HCT116 (cell line): ENCODE measurements at regions not wholly inside any gene's neighbourhood (a gene's known extent, or its start where the extent isn't known, plus 50 kb on each side); places are given as distances from the start of the nearest gene placed in this dataset.

Source experiments
- ATAC-seq: fragments of 200-7000 bp; cut with Tn5 transposase; 2 replicates; pipeline ENCODE4 v1.9.1; 2020; ENCODE audit warnings: mild to moderate bottlenecking, moderate library complexity
- BruUV-seq: library from RNA; stranded (reverse); fragments of 400-500 nt; replicated peaks from 2 replicates; lab custom pipeline; 2021; lab: Mats Ljungman, UMichigan
- CTCF ChIA-PET: fragments of 300-600 bp; sonication (Branson Sonifier 250); formaldehyde crosslinking; loops from one replicate; lab custom pipeline; 2021; ENCODE audit warnings: antibody characterized with exemption; lab: Charles Lee
- POLR2A ChIA-PET: fragments of 300-600, 350-600 bp; sonication (Branson Sonifier 250); formaldehyde crosslinking; loops from one replicate; lab custom pipeline; 2021; ENCODE audit warnings: antibody characterized with exemption; lab: Charles Lee
- RAD21 ChIA-PET, 2 experiments: fragments of 300-600 bp; sonication (Branson Sonifier 250); formaldehyde crosslinking; loops; one replicate each; lab custom pipeline; 2023; ENCODE audit warnings: low total read pairs in 2 of 2; ENCODE audit not compliant: uncharacterized antibody in 2 of 2, unreplicated experiment in 2 of 2, low non-redundant PET in 1 of 2; lab: Charles Lee
- DNase-seq: peaks from one replicate; pipeline ENCODE4 v3.0.0-alpha.2; 2010; ENCODE audit warnings: low read depth, low spot score
- H2AFZ ChIP-seq: fragments of 200-600 bp; shearing (Covaris generic), sonication (generic); 2 replicates; pipeline ENCODE4 v1.6.1; 2017; ENCODE audit warnings: low read depth, mixed run types, mixed read lengths, antibody characterized with exemption, low read length; ENCODE audit not compliant: poor library complexity, severe bottlenecking
- H3K27ac ChIP-seq: 2 replicates; pipeline ENCODE4 v1.5.1; 2012; ENCODE audit warnings: low read depth, low read length
- H3K27me3 ChIP-seq: fragments of 200-600 bp; sonication (generic); 2 replicates; pipeline ENCODE4 v1.6.1; 2016; ENCODE audit warnings: mixed run types, low read length, mixed read lengths; ENCODE audit not compliant: insufficient read depth
- H3K36me3 ChIP-seq, 2 experiments: fragments of 200-500 bp in 1 of 2; fragments of 200-600 bp in 1 of 2; sonication (Bioruptor generic) in 1 of 2; sonication (generic) in 1 of 2; 2 replicates each; pipeline versions ENCODE4 v1.5.1 to v1.6.1; 2014 to 2016; ENCODE audit warnings: low read length in 2 of 2, inconsistent platforms in 1 of 2, mixed read lengths in 1 of 2, mixed run types in 1 of 2; ENCODE audit not compliant: insufficient read depth in 2 of 2, control insufficient read depth in 1 of 2
- H3K4me1 ChIP-seq, 2 experiments: fragments of 200-600 bp in 1 of 2; sonication (generic) in 1 of 2; 2 replicates each; pipeline versions ENCODE4 v1.5.1 to v1.6.1; 2012 to 2017; ENCODE audit warnings: low read length in 2 of 2, inconsistent platforms in 1 of 2, mild to moderate bottlenecking in 1 of 2, mixed read lengths in 1 of 2, mixed run types in 1 of 2, moderate library complexity in 1 of 2; ENCODE audit not compliant: insufficient read depth in 2 of 2, control insufficient read depth in 1 of 2
- H3K4me2 ChIP-seq: fragments of 200-600 bp; sonication (generic); 2 replicates; pipeline ENCODE4 v1.6.1; 2017; ENCODE audit warnings: mixed run types, low read length, mixed read lengths
- H3K4me3 ChIP-seq, 2 experiments: fragments of 200-600 bp in 1 of 2; sonication (generic) in 1 of 2; replicated peaks in 1 of 2; 2 replicates each; pipeline ENCODE4 v1.5.1; 2011 to 2016; ENCODE audit warnings: low read length in 2 of 2, control low read depth in 1 of 2, low read depth in 1 of 2, mild to moderate bottlenecking in 1 of 2, mixed read lengths in 1 of 2, mixed run types in 1 of 2
- H3K79me2 ChIP-seq: fragments of 200-600 bp; sonication (generic); 2 replicates; pipeline ENCODE4 v1.6.1; 2017; ENCODE audit warnings: mild to moderate bottlenecking, mixed run types, low read length, moderate library complexity, mixed read lengths; ENCODE audit not compliant: insufficient read depth
- H3K9ac ChIP-seq: fragments of 200-600 bp; sonication (generic); 2 replicates; pipeline ENCODE4 v1.6.1; 2016; ENCODE audit warnings: low read length, mixed read lengths
- H3K9me2 ChIP-seq: fragments of 200-600 bp; sonication (generic), shearing (Covaris generic); 2 replicates; pipeline ENCODE4 v1.6.1; 2017; ENCODE audit warnings: mixed run types, mild to moderate bottlenecking, moderate library complexity; ENCODE audit not compliant: insufficient read depth
- H3K9me3 ChIP-seq, 2 experiments: fragments of 200-500 bp in 1 of 2; fragments of 200-600 bp in 1 of 2; sonication (Bioruptor generic) in 1 of 2; sonication (generic) in 1 of 2; 2 replicates each; pipeline ENCODE4 v1.6.1; 2014 to 2017; ENCODE audit warnings: low read length in 2 of 2, mixed read lengths in 2 of 2, inconsistent platforms in 1 of 2, low read depth in 1 of 2, mild to moderate bottlenecking in 1 of 2, mixed run types in 1 of 2, moderate library complexity in 1 of 2; ENCODE audit not compliant: control insufficient read depth in 1 of 2, insufficient read depth in 1 of 2
- H4K20me1 ChIP-seq: fragments of 200-600 bp; sonication (generic), shearing (Covaris generic); 2 replicates; pipeline ENCODE4 v1.6.1; 2017; ENCODE audit warnings: mixed run types, mild to moderate bottlenecking, moderate library complexity; ENCODE audit not compliant: insufficient read depth
- ATF3 ChIP-seq: IDR thresholded peaks from 2 replicates; pipeline ENCODE4 v1.6.1; 2012
- CEBPB ChIP-seq: IDR thresholded peaks from 2 replicates; pipeline ENCODE4 v1.6.1; 2012; ENCODE audit warnings: low read depth
- EGR1 ChIP-seq: IDR thresholded peaks from 2 replicates; pipeline ENCODE4 v1.6.1; 2012; ENCODE audit warnings: low read depth
- ELF1 ChIP-seq: IDR thresholded peaks from 2 replicates; pipeline ENCODE4 v1.6.1; 2012; ENCODE audit warnings: low read depth, borderline replicate concordance
- EZH2phosphoT487 ChIP-seq: fragments of 200-600 bp; IDR thresholded peaks from 2 replicates; pipeline ENCODE4 v1.6.1; 2018; ENCODE audit warnings: antibody characterized with exemption, borderline replicate concordance
- FOSL1 ChIP-seq: IDR thresholded peaks from 2 replicates; pipeline ENCODE4 v1.6.1; 2012; ENCODE audit warnings: low read depth
- JUND ChIP-seq: IDR thresholded peaks from 2 replicates; pipeline ENCODE4 v1.6.1; 2012
- MAX ChIP-seq: IDR thresholded peaks from 2 replicates; pipeline ENCODE4 v1.6.1; 2012
- POLR2A ChIP-seq: IDR thresholded peaks from 2 replicates; pipeline ENCODE4 v1.7.0; 2011; ENCODE audit warnings: borderline replicate concordance; ENCODE audit not compliant: insufficient read depth, insufficient read length; ENCODE audit errors: extremely low read depth
- POLR2AphosphoS5 ChIP-seq: IDR thresholded peaks from 2 replicates; pipeline ENCODE4 v1.6.1; 2011; ENCODE audit warnings: mild to moderate bottlenecking, low read depth, low read length, moderate library complexity
- RAD21 ChIP-seq: IDR thresholded peaks from 2 replicates; pipeline ENCODE4 v1.6.1; 2012; ENCODE audit warnings: low read depth, mild to moderate bottlenecking
- REST ChIP-seq: IDR thresholded peaks from 2 replicates; pipeline ENCODE4 v1.6.1; 2012; ENCODE audit warnings: low read depth
- SIN3A ChIP-seq: IDR thresholded peaks from 2 replicates; pipeline ENCODE4 v1.6.1; 2012; ENCODE audit warnings: low read depth
- SP1 ChIP-seq: IDR thresholded peaks from 2 replicates; pipeline ENCODE4 v1.6.1; 2012; ENCODE audit warnings: low read depth
- YY1 ChIP-seq: IDR thresholded peaks from 2 replicates; pipeline ENCODE4 v1.6.1; 2011; ENCODE audit warnings: low read length, low read depth, moderate library complexity, mild to moderate bottlenecking; ENCODE audit not compliant: insufficient replicate concordance; ENCODE audit errors: extremely low read depth
- ZBTB33 ChIP-seq: IDR thresholded peaks from 2 replicates; pipeline ENCODE4 v1.6.1; 2011; ENCODE audit warnings: mild to moderate bottlenecking, low read length, moderate library complexity; ENCODE audit not compliant: insufficient replicate concordance; ENCODE audit errors: extremely low read depth
- ZFX ChIP-seq: fragments of 450-650 bp; IDR thresholded peaks from 2 replicates; pipeline ENCODE4 v1.6.1; 2017
- ZNF274 ChIP-seq: fragments of 200-500 bp; sonication (Bioruptor generic); IDR thresholded peaks from 2 replicates; pipeline ENCODE4 v1.6.1; 2014; ENCODE audit warnings: mild to moderate bottlenecking, low read depth, low read length, inconsistent platforms
- intact Hi-C: fragments of 100-400 bp; cut with micrococcal nuclease; formaldehyde crosslinking; loops from 2 replicates; pipeline ENCODE4 v1.10.0; 2022

GRCh38 chr5:164722702-164723101 is 1217.3 kb downstream of the MAT2B start:
- Histone ChIP-seq H2AFZ (no peak overlapping the region), H3K4me3 (no peak overlapping the region), H3K79me2 (no peaks in the 10 kb centered on the region), H3K27ac (no peak overlapping the region), H3K9ac (no peak overlapping the region), H3K27me3 (no peaks in the 10 kb centered on the region), H3K4me2 (no peak overlapping the region), H3K9me3 (peaks cover 6 to 12% of the 10 kb centered on the region in 2 experiments; a peak in 3 of 4 replicates), H3K36me3 (no peaks in the 10 kb centered on the region), H4K20me1 (no peaks in the 10 kb centered on the region), H3K9me2 (no peaks in the 10 kb centered on the region), H3K4me1 (no peaks in the 10 kb centered on the region)
- ChIA-PET CTCF (no interaction called here), POLR2A (no interaction called here), RAD21 (no interaction called here)
- ATAC-seq (no peak), DNase-seq (no peak)
- TF ChIP-seq EZH2phosphoT487 (no peak), EGR1 (no peak), JUND (no peak)
- intact Hi-C loops, result no loop called here
- BruUV-seq, result no TSS peak

GRCh38 chr5:164727012-164727411 is 1221.6 kb downstream of the MAT2B start:
- no peak for ATAC-seq
- POLR2A ChIA-PET, result no interaction called here

More at GRCh38 chr5:164727012-164727411, 1221.6 kb downstream of the MAT2B start:
- Histone ChIP-seq H2AFZ (no peak overlapping the region), H3K36me3 (no peaks in the 10 kb centered on the region), H3K9me3 (peaks cover 8 to 26% of the 10 kb centered on the region in 2 experiments; a peak in 3 of 4 replicates), H4K20me1 (no peaks in the 10 kb centered on the region), H3K4me2 (no peak overlapping the region), H3K4me3 (no peak overlapping the region), H3K9me2 (no peaks in the 10 kb centered on the region), H3K9ac (no peak overlapping the region), H3K79me2 (no peaks in the 10 kb centered on the region), H3K27ac (no peak overlapping the region), H3K27me3 (no peaks in the 10 kb centered on the region), H3K4me1 (no peaks in the 10 kb centered on the region)
- no peak for DNase-seq
- intact Hi-C loops, result no loop called here
- ChIA-PET RAD21 (no interaction called here), CTCF (no interaction called here)
- TF ChIP-seq MAX (no peak), RAD21 (no peak), ZBTB33 (no peak), REST (no peak), FOSL1 (no peak), SP1 (no peak), CEBPB (no peak), ELF1 (no peak), YY1 (no peak), SIN3A (no peak), POLR2A (no peak), ZFX (no peak), ATF3 (no peak), ZNF274 (no peak), POLR2AphosphoS5 (no peak)
- no TSS peak for BruUV-seq
